SK-N-SH (cell line): ENCODE measurements at regions not wholly inside any gene's neighbourhood (a gene's known extent, or its start where the extent isn't known, plus 50 kb on each side); places are given as distances from the start of the nearest gene placed in this dataset.

Experiments used
- CTCF ChIA-PET: fragments of 300-600, 350-600 bp; formaldehyde crosslinking; extraction: SDS; loops from one replicate; lab custom pipeline; 2021; lab: Yijun Ruan, JAX
- POLR2A ChIA-PET: fragments of 350-600 bp; sonication (Branson Sonifier 250); formaldehyde crosslinking; extraction: SDS; loops from one replicate; lab custom pipeline; 2020; ENCODE audit warnings: antibody characterized with exemption, inconsistent platforms; lab: Yijun Ruan, JAX
- DNase-seq: peaks from one replicate; pipeline ENCODE4 v3.0.0; 2012
- H2AFZ ChIP-seq: fragments of 200-600 bp; sonication (generic); 2 replicates; pipeline ENCODE4 v1.8.1; 2016; ENCODE audit warnings: antibody characterized with exemption, mild to moderate bottlenecking, low read depth
- H3F3A ChIP-seq: fragments of 200-600 bp; sonication (generic); replicated peaks from 2 replicates; pipeline ENCODE3; 2016; ENCODE audit warnings: antibody characterized with exemption, mild to moderate bottlenecking; ENCODE audit not compliant: insufficient read depth
- H3K27ac ChIP-seq, 2 experiments: fragments of 200-500 bp in 1 of 2; fragments of 200-600 bp in 1 of 2; sonication (Bioruptor generic) in 1 of 2; sonication (generic), shearing (Covaris generic) in 1 of 2; 2 replicates each; pipeline versions ENCODE4 v1.5.1 to v1.6.1; 2014 to 2016; ENCODE audit warnings: low read depth in 2 of 2, inconsistent platforms in 1 of 2, low read length in 1 of 2, mild to moderate bottlenecking in 1 of 2, mixed read lengths in 1 of 2
- H3K27me3 ChIP-seq: fragments of 200-600 bp; sonication (generic), shearing (Covaris generic); 2 replicates; pipeline ENCODE4 v1.6.1; 2016; ENCODE audit warnings: mixed run types; ENCODE audit not compliant: insufficient read depth
- H3K36me3 ChIP-seq, 2 experiments: fragments of 200-500 bp in 1 of 2; fragments of 200-600 bp in 1 of 2; sonication (Bioruptor generic) in 1 of 2; sonication (generic) in 1 of 2; replicated peaks in 1 of 2; 2 replicates each; pipeline versions ENCODE3 to v1.5.1; 2014 to 2016; ENCODE audit warnings: low read length in 1 of 2, mild to moderate bottlenecking in 1 of 2; ENCODE audit not compliant: insufficient read depth in 2 of 2, control insufficient read depth in 1 of 2
- H3K4me1 ChIP-seq, 2 experiments: fragments of 200-500 bp in 1 of 2; fragments of 200-600 bp in 1 of 2; sonication (Bioruptor generic) in 1 of 2; sonication (generic), shearing (Covaris generic) in 1 of 2; 2 replicates each; pipeline versions ENCODE4 v1.5.1 to v1.6.1; 2014 to 2016; ENCODE audit warnings: low read depth in 1 of 2, low read length in 1 of 2, mixed run types in 1 of 2; ENCODE audit not compliant: insufficient read depth in 2 of 2, control insufficient read depth in 1 of 2
- H3K4me2 ChIP-seq: fragments of 200-600 bp; sonication (generic), shearing (Covaris generic); 2 replicates; pipeline ENCODE4 v1.6.1; 2017; ENCODE audit warnings: mixed run types
- H3K4me3 ChIP-seq, 2 experiments: fragments of 200-500 bp in 1 of 2; fragments of 200-600 bp in 1 of 2; sonication (Bioruptor generic) in 1 of 2; sonication (generic), shearing (Covaris generic) in 1 of 2; 2 replicates each; pipeline versions ENCODE4 v1.5.1 to v1.8.1; 2014 to 2016; ENCODE audit warnings: low read depth in 2 of 2, inconsistent platforms in 1 of 2, low read length in 1 of 2, mild to moderate bottlenecking in 1 of 2, mixed read lengths in 1 of 2, moderate library complexity in 1 of 2
- H3K79me2 ChIP-seq: fragments of 200-600 bp; sonication (generic); 2 replicates; pipeline ENCODE4 v1.8.1; 2017; ENCODE audit warnings: mild to moderate bottlenecking; ENCODE audit not compliant: insufficient read depth
- H3K9ac ChIP-seq: fragments of 200-600 bp; sonication (generic); 2 replicates; pipeline ENCODE4 v1.6.1; 2017; ENCODE audit warnings: mixed run types
- H3K9me2 ChIP-seq: fragments of 200-600 bp; sonication (generic); 2 replicates; pipeline ENCODE4 v1.6.1; 2017; ENCODE audit warnings: mixed run types
- H3K9me3 ChIP-seq: fragments of 200-600 bp; sonication (generic); 2 replicates; pipeline ENCODE4 v1.6.1; 2017; ENCODE audit warnings: mixed run types, mild to moderate bottlenecking, moderate library complexity
- H4K20me1 ChIP-seq: fragments of 200-600 bp; sonication (generic); 2 replicates; pipeline ENCODE4 v1.6.1; 2017; ENCODE audit warnings: mild to moderate bottlenecking, mixed run types; ENCODE audit not compliant: insufficient read depth
- ELF1 ChIP-seq: IDR thresholded peaks from 2 replicates; pipeline ENCODE4 v1.4.0; 2012
- EP300 ChIP-seq, 2 experiments: IDR thresholded peaks; 2 replicates each; pipeline versions ENCODE4 v1.4.0 to v1.6.1; 2012; ENCODE audit warnings: borderline replicate concordance in 1 of 2, low read depth in 1 of 2, low read length in 1 of 2
- FOSL2 ChIP-seq: IDR thresholded peaks from 2 replicates; pipeline ENCODE4 v1.4.0; 2012; ENCODE audit warnings: low read depth, mild to moderate bottlenecking, moderate library complexity, borderline replicate concordance
- FOXJ3 ChIP-seq: sonication (generic); formaldehyde crosslinking; IDR thresholded peaks from 2 replicates; pipeline ENCODE4 v1.5.1; 2020; ENCODE audit warnings: mild to moderate bottlenecking, missing genetic modification reagents
- FOXM1 ChIP-seq: IDR thresholded peaks from 2 replicates; pipeline ENCODE4 v1.4.0; 2012; ENCODE audit warnings: low read depth, mild to moderate bottlenecking
- GABPA ChIP-seq: IDR thresholded peaks from 2 replicates; pipeline ENCODE4 v1.4.0; 2012; ENCODE audit warnings: low read depth, mild to moderate bottlenecking
- GATA2 ChIP-seq: sonication (generic); formaldehyde crosslinking; IDR thresholded peaks from 2 replicates; pipeline ENCODE4 v1.5.0; 2020; ENCODE audit warnings: mild to moderate bottlenecking, missing genetic modification reagents
- JUND ChIP-seq: IDR thresholded peaks from 2 replicates; pipeline ENCODE4 v1.4.0; 2012
- MXI1 ChIP-seq: IDR thresholded peaks from 2 replicates; pipeline ENCODE4 v1.6.1; 2012; ENCODE audit warnings: mild to moderate bottlenecking, low read depth, low read length, improper control_type of control experiment
- NFIC ChIP-seq: IDR thresholded peaks from 2 replicates; pipeline ENCODE4 v1.4.0; 2012; ENCODE audit warnings: borderline replicate concordance
- POLR2AphosphoS5 ChIP-seq: IDR thresholded peaks from 2 replicates; pipeline ENCODE4 v1.6.1; 2012; ENCODE audit warnings: low read depth, low read length
- RAD21 ChIP-seq: IDR thresholded peaks from 2 replicates; pipeline ENCODE4 v1.6.1; 2012; ENCODE audit warnings: mild to moderate bottlenecking, low read length
- RFX5 ChIP-seq: IDR thresholded peaks from 2 replicates; pipeline ENCODE4 v1.6.1; 2012; ENCODE audit warnings: mild to moderate bottlenecking, improper control_type of control experiment, low read length
- WGBS: methylation state at CpG from one replicate; pipeline ENCODE4 v1.1.6; 2017; ENCODE audit warnings: low lambda C conversion rate; 5-methylcytosine and 5-hydroxymethylcytosine counted together
- TF ChIP-seq, protein P1 (sequence below): fragments of 200-600 bp; sonication (generic); IDR thresholded peaks from 2 replicates; pipeline ENCODE4 v1.6.1; 2017; ENCODE audit warnings: antibody characterized with exemption, mild to moderate bottlenecking, moderate library complexity
- TF ChIP-seq, protein P2 (sequence below): fragments of 150-350 bp; IDR thresholded peaks from 2 replicates; pipeline ENCODE4 v1.6.1; 2017; ENCODE audit warnings: antibody characterized with exemption, low read length, low read depth, borderline replicate concordance
- TF ChIP-seq, protein P3 (sequence below): IDR thresholded peaks from 2 replicates; pipeline ENCODE4 v1.4.0; 2012; ENCODE audit warnings: low read depth, borderline replicate concordance
- TF ChIP-seq, protein P4 (sequence below): IDR thresholded peaks from 2 replicates; pipeline ENCODE4 v1.4.0; 2012; ENCODE audit warnings: low read depth, borderline replicate concordance

DNA sequence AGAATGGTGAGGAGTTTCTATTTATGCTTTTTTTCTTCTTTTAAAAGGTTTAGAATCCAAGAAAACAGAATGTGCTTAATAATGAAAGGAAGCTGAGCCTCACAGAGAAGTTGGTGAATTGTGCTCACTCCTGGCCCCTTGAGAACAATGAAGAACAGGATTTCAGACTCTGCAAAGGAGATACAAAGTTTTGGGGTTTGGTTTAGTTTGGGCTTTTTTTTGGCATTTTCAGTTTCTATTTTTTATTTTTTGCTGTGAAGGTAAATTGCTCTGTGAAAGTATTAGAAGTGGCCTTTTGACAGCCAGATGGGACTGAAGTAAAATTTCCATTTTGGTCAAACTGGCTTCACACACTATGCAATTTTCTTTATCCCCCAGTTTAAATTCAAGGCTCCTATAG lies 247.3 kb upstream of the GYPC start (continued):
- TF ChIP-seq, protein P1, sequence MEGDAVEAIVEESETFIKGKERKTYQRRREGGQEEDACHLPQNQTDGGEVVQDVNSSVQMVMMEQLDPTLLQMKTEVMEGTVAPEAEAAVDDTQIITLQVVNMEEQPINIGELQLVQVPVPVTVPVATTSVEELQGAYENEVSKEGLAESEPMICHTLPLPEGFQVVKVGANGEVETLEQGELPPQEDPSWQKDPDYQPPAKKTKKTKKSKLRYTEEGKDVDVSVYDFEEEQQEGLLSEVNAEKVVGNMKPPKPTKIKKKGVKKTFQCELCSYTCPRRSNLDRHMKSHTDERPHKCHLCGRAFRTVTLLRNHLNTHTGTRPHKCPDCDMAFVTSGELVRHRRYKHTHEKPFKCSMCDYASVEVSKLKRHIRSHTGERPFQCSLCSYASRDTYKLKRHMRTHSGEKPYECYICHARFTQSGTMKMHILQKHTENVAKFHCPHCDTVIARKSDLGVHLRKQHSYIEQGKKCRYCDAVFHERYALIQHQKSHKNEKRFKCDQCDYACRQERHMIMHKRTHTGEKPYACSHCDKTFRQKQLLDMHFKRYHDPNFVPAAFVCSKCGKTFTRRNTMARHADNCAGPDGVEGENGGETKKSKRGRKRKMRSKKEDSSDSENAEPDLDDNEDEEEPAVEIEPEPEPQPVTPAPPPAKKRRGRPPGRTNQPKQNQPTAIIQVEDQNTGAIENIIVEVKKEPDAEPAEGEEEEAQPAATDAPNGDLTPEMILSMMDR, result no peak
- TF ChIP-seq ELF1 (no peak), EP300 (IDR thresholded peaks at IDR 0.05; ENCODE audit: borderline replicate concordance in 1 of 2, low read depth in 1 of 2, low read length in 1 of 2) (no peak), POLR2AphosphoS5 (no peak), GABPA (no peak), MXI1 (no peak), GATA2 (CRISPR knock-in tag) (no peak), RAD21 (no peak)
- TF ChIP-seq, protein P2, sequence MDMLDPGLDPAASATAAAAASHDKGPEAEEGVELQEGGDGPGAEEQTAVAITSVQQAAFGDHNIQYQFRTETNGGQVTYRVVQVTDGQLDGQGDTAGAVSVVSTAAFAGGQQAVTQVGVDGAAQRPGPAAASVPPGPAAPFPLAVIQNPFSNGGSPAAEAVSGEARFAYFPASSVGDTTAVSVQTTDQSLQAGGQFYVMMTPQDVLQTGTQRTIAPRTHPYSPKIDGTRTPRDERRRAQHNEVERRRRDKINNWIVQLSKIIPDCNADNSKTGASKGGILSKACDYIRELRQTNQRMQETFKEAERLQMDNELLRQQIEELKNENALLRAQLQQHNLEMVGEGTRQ, result no peak
- TF ChIP-seq, protein P3, sequence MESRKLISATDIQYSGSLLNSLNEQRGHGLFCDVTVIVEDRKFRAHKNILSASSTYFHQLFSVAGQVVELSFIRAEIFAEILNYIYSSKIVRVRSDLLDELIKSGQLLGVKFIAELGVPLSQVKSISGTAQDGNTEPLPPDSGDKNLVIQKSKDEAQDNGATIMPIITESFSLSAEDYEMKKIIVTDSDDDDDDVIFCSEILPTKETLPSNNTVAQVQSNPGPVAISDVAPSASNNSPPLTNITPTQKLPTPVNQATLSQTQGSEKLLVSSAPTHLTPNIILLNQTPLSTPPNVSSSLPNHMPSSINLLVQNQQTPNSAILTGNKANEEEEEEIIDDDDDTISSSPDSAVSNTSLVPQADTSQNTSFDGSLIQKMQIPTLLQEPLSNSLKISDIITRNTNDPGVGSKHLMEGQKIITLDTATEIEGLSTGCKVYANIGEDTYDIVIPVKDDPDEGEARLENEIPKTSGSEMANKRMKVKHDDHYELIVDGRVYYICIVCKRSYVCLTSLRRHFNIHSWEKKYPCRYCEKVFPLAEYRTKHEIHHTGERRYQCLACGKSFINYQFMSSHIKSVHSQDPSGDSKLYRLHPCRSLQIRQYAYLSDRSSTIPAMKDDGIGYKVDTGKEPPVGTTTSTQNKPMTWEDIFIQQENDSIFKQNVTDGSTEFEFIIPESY, result no peak

DNA sequence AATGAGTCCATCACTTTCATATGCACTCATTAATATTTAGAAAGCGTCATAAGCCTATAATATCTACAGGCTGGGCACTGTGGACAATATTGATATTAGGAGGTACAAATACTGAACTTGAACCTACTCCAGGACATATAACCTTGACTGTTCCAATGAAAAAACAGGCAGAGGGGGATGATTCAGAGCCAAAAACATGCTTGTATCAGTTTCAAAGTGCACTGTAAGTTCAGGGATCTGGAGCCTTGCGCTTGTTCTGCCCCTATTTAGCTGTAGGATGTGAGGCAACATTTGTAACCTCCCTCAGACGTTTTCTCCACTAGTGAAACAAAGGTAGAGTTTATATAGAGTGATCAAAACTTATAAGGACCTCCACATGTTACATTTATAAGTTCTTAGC lies 246.1 kb upstream of the GYPC start:
- WGBS, result 6% methylated on average over 3 of the region's 3 CpGs
- H3K4me3 ChIP-seq, result no peak overlapping the region
- no peak overlapping the region for H3K9ac ChIP-seq
- H3K27ac ChIP-seq, result no peak overlapping the region
- H3K36me3 ChIP-seq, result no peaks in the 10 kb centered on the region
- H3K9me3 ChIP-seq, result 0 out of 2 replicates have a peak, but pooled peaks cover 5% of the 10 kb centered on the region
- H3K79me2 ChIP-seq, result no peaks in the 10 kb centered on the region
- ChIA-PET CTCF (interaction anchor here (0.5 kb wide), 1 partner anchor 650 kb away, joined by 3 read pairs; no protein-coding TSS in a partner anchor), POLR2A (no interaction called here)
- H4K20me1 ChIP-seq, result no peaks in the 10 kb centered on the region
- no peaks in the 10 kb centered on the region for H3K27me3 ChIP-seq
- no peak overlapping the region for H3K4me2 ChIP-seq
- H3K4me1 ChIP-seq, result no peaks in the 10 kb centered on the region
- no peaks in the 10 kb centered on the region for H3F3A ChIP-seq
- H2AFZ ChIP-seq, result no peak overlapping the region
- DNase-seq, result no peak
- no peaks in the 10 kb centered on the region for H3K9me2 ChIP-seq
- TF ChIP-seq MXI1 (no peak), GABPA (no peak), FOSL2 (no peak), JUND (no peak), FOXJ3 (CRISPR knock-in tag) (no peak), ELF1 (no peak), NFIC (no peak), RFX5 (no peak), FOXM1 (no peak), EP300 (IDR thresholded peaks at IDR 0.05; ENCODE audit: borderline replicate concordance in 1 of 2, low read depth in 1 of 2, low read length in 1 of 2) (no peak), RAD21 (no peak)
- TF ChIP-seq, protein P1, result no peak
- TF ChIP-seq, protein P4, sequence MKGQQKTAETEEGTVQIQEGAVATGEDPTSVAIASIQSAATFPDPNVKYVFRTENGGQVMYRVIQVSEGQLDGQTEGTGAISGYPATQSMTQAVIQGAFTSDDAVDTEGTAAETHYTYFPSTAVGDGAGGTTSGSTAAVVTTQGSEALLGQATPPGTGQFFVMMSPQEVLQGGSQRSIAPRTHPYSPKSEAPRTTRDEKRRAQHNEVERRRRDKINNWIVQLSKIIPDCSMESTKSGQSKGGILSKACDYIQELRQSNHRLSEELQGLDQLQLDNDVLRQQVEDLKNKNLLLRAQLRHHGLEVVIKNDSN, result no peak
- TF ChIP-seq, protein P3, result no peak
